ENCODE measurements at regions not wholly inside any gene's neighbourhood (a gene's known extent, or its start where the extent isn't known, plus 50 kb on each side); places are given as distances from the start of the nearest gene placed in this dataset.

GRCh38 chr20:39909447-39909846, 779.6 kb downstream of the MAFB start:
- Histone ChIP-seq H4K20me1 (ENCODE audit: insufficient read depth, poor library complexity, severe bottlenecking) (no peaks in the 10 kb centered on the region), H3K4me3 (no peak overlapping the region), H3K4me2 (no peak overlapping the region), H3K9me3 (ENCODE audit: low read depth) (no peaks in the 10 kb centered on the region), H3K36me3 (replicated peaks; ENCODE audit: insufficient read depth, low read depth) (no peaks in the 10 kb centered on the region), H2AFZ (no peak overlapping the region), H3K27me3 (peaks cover 5% of the 10 kb centered on the region), H3K9me2 (replicated peaks; ENCODE audit: insufficient read depth) (no peaks in the 10 kb centered on the region), H3K4me1 (ENCODE audit: insufficient read depth) (peaks cover 5% of the 10 kb centered on the region), H3K79me2 (no peaks in the 10 kb centered on the region), H3K27ac (no peak overlapping the region)
- 95% methylated on average over 4 of the region's 4 CpGs for WGBS (ENCODE audit: low lambda C conversion rate, missing lambda C conversion rate)
- DNase-seq (ENCODE audit: low spot score): no peak
- no peak for TF ChIP-seq EZH2phosphoT487 (IDR thresholded peaks at IDR 0.05; ENCODE audit: low read depth, severe bottlenecking, unreplicated experiment)
- no peak for TF ChIP-seq CTCF (IDR thresholded peaks at IDR 0.05; ENCODE audit: poor library complexity)
- no peak for TF ChIP-seq EZH2 (IDR thresholded peaks at IDR 0.05; ENCODE audit: borderline replicate concordance)

GRCh38 chr20:39904476-39905112, 784.4 kb downstream of the MAFB start:
- H3K4me3 ChIP-seq: no peak overlapping the region
- H3K4me1 ChIP-seq (ENCODE audit: insufficient read depth): peaks cover 10% of the 10 kb centered on the region
- H2AFZ ChIP-seq: no peak overlapping the region
- no peak overlapping the region for H3K27ac ChIP-seq
- no peak for DNase-seq (ENCODE audit: low spot score)
- no peaks in the 10 kb centered on the region for H3K9me3 ChIP-seq (ENCODE audit: low read depth)
- H3K9me2 ChIP-seq (replicated peaks; ENCODE audit: insufficient read depth): no peaks in the 10 kb centered on the region
- H3K36me3 ChIP-seq (replicated peaks; ENCODE audit: insufficient read depth, low read depth): no peaks in the 10 kb centered on the region
- H3K4me2 ChIP-seq: no peak overlapping the region
- H4K20me1 ChIP-seq (ENCODE audit: insufficient read depth, poor library complexity, severe bottlenecking): no peaks in the 10 kb centered on the region
- H3K27me3 ChIP-seq: peaks cover 5% of the 10 kb centered on the region
- TF ChIP-seq EZH2 (IDR thresholded peaks at IDR 0.05; ENCODE audit: borderline replicate concordance): no peak
- TF ChIP-seq CTCF (IDR thresholded peaks at IDR 0.05; ENCODE audit: poor library complexity): no peak
- no peak for TF ChIP-seq EZH2phosphoT487 (IDR thresholded peaks at IDR 0.05; ENCODE audit: low read depth, severe bottlenecking, unreplicated experiment)
- WGBS (ENCODE audit: low lambda C conversion rate, missing lambda C conversion rate): 57% methylated on average over 7 of the region's 7 CpGs
- no peaks in the 10 kb centered on the region for H3K79me2 ChIP-seq

- no peak overlapping the region for H2AFZ ChIP-seq
- H3K9me3 ChIP-seq (ENCODE audit: low read depth): no peaks in the 10 kb centered on the region
- no peaks in the 10 kb centered on the region for H3K36me3 ChIP-seq (replicated peaks; ENCODE audit: insufficient read depth, low read depth)
- H3K27ac ChIP-seq: no peak overlapping the region
- DNase-seq (ENCODE audit: low spot score): no peak
- peaks cover 10% of the 10 kb centered on the region for H3K4me1 ChIP-seq (ENCODE audit: insufficient read depth)
- H3K4me2 ChIP-seq: no peak overlapping the region
- no peaks in the 10 kb centered on the region for H3K9me2 ChIP-seq (replicated peaks; ENCODE audit: insufficient read depth)
- H3K27me3 ChIP-seq: peaks cover 5% of the 10 kb centered on the region
- TF ChIP-seq EZH2 (IDR thresholded peaks at IDR 0.05; ENCODE audit: borderline replicate concordance) (no peak), CTCF (IDR thresholded peaks at IDR 0.05; ENCODE audit: poor library complexity) (no peak), EZH2phosphoT487 (IDR thresholded peaks at IDR 0.05; ENCODE audit: low read depth, severe bottlenecking, unreplicated experiment) (no peak)
- 90% methylated on average over 10 of the region's 10 CpGs for WGBS (ENCODE audit: low lambda C conversion rate, missing lambda C conversion rate)
- H3K79me2 ChIP-seq: no peaks in the 10 kb centered on the region
- no peaks in the 10 kb centered on the region for H4K20me1 ChIP-seq (ENCODE audit: insufficient read depth, poor library complexity, severe bottlenecking)
- no peak overlapping the region for H3K4me3 ChIP-seq
These were observed 785.1 kb downstream of the MAFB start for GRCh38 chr20:39903806-39904465.
